Peyer's patch (tissue), 4 donors: ENCODE measurements at regions not wholly inside any gene's neighbourhood (a gene's known extent, or its start where the extent isn't known, plus 50 kb on each side); places are given as distances from the start of the nearest gene placed in this dataset.

Experiments
- CTCF ChIP-seq, 6 experiments: fragments of 450-650 bp in 4 of 6; fragments of 200-600 bp in 2 of 6; sonication (generic) in 1 of 6; IDR thresholded peaks; one replicate each; pipeline ENCODE4 v1.5.1; 2017 to 2019; ENCODE audit warnings: antibody characterized with exemption in 6 of 6, mild to moderate bottlenecking in 3 of 6, moderate library complexity in 1 of 6
- POLR2A ChIP-seq, 2 donors: fragments of 450-650 bp; IDR thresholded peaks; one replicate each; pipeline ENCODE4 v1.5.1; 2017; ENCODE audit warnings: antibody characterized with exemption in 2 of 2, mild to moderate bottlenecking in 2 of 2, moderate library complexity in 2 of 2

DNA sequence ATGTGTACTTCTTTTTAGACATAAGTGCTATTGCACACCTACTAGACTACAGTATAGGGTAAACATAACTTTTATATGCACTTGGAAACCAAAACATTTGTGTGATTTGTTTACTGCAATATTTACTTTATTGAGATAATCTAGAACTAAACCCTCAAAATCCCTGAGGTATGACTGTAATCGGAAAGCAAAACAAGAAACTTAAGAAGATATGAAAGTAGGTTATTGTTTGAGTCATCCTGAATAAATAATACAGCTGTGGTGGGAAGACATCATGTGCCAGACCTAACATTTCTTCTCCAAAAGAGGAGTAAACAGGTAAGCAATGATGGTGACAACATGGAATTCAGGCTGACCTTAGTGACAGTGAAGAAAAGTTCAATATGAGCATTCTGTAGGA, 765.5 kb downstream of the OTOL1 start:
- TF ChIP-seq CTCF (IDR thresholded peaks at IDR 0.05): no peak
- TF ChIP-seq POLR2A (IDR thresholded peaks at IDR 0.05): no peak
